ENCODE measurements at regions not wholly inside any gene's neighbourhood (a gene's known extent, or its start where the extent isn't known, plus 50 kb on each side); places are given as distances from the start of the nearest gene placed in this dataset.

DNA sequence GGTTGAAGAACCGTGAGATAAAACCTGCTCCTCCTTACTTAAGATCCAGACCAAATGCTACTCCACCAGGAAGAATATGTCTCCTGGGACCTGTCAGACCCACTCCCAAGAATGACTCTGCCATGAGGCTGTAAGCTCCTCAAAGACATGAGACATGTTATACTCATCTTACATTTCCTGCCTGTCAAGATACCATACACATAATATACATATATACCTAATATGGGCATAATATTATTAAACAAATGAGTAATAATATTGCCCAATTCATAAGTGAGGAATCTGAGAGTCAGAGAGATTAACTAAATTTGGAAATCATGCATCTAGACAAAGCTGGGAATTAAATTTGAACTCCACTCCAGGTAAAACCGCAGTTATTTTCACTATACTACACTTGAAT is 634.9 kb downstream of the LMO4 start:
- no peak overlapping the region for H3K9ac ChIP-seq (ENCODE audit: low read length)
- H3K27ac ChIP-seq (ENCODE audit: low read length), result no peak overlapping the region
- DNase-seq, result no peak
- no peaks in the 10 kb centered on the region for H3K4me1 ChIP-seq (ENCODE audit: low read length)
- no peaks in the 10 kb centered on the region for H3K79me2 ChIP-seq (ENCODE audit: low read length)
- H3K4me3 ChIP-seq (ENCODE audit: low read length), result no peak overlapping the region
- no peaks in the 10 kb centered on the region for H3K9me2 ChIP-seq (replicated peaks; ENCODE audit: insufficient read depth, low read length)
- no peaks in the 10 kb centered on the region for H3K27me3 ChIP-seq (replicated peaks; ENCODE audit: insufficient read depth, low read length)
- no peaks in the 10 kb centered on the region for H3K9me3 ChIP-seq (replicated peaks; ENCODE audit: insufficient read depth, low read length)
- H4K20me1 ChIP-seq (ENCODE audit: insufficient read depth, low read length), result no peaks in the 10 kb centered on the region
- H2AFZ ChIP-seq (ENCODE audit: low read length), result no peak overlapping the region
- H3K4me2 ChIP-seq (ENCODE audit: low read depth, low read length), result no peak overlapping the region
- no peaks in the 10 kb centered on the region for H3K36me3 ChIP-seq (replicated peaks; ENCODE audit: insufficient read depth, low read length)
- no peak for TF ChIP-seq EZH2phosphoT487 (IDR thresholded peaks at IDR 0.05; ENCODE audit: low read length)
- no peak for TF ChIP-seq EZH2 (optimal IDR thresholded peaks at IDR 0.05; ENCODE audit: low read depth, low read length)
- TF ChIP-seq, protein P1, sequence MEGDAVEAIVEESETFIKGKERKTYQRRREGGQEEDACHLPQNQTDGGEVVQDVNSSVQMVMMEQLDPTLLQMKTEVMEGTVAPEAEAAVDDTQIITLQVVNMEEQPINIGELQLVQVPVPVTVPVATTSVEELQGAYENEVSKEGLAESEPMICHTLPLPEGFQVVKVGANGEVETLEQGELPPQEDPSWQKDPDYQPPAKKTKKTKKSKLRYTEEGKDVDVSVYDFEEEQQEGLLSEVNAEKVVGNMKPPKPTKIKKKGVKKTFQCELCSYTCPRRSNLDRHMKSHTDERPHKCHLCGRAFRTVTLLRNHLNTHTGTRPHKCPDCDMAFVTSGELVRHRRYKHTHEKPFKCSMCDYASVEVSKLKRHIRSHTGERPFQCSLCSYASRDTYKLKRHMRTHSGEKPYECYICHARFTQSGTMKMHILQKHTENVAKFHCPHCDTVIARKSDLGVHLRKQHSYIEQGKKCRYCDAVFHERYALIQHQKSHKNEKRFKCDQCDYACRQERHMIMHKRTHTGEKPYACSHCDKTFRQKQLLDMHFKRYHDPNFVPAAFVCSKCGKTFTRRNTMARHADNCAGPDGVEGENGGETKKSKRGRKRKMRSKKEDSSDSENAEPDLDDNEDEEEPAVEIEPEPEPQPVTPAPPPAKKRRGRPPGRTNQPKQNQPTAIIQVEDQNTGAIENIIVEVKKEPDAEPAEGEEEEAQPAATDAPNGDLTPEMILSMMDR (IDR thresholded peaks at IDR 0.05; ENCODE audit: low read length), result no peak
- H3F3A ChIP-seq (ENCODE audit: insufficient read depth, low read length), result no peaks in the 10 kb centered on the region

DNA sequence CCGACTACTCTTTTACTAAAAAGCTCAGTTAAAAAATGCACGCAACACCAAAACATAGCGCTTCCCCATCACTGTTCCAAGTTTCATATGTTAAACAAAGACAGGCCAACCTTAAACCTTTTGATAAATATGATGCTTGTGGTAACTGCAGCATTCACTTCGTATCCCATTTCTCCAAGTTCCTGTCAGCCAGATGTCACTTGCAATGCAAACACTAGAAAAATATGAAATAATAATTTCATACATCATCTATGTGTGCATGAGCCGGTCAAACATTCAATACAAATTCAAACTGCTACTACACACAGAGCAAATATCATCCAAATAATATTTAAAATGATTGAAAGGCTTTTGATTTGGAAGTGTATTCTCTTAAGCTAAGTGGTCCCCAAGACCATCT is 636.5 kb downstream of the LMO4 start:
- Histone ChIP-seq H3K4me3 (ENCODE audit: low read length) (no peak overlapping the region), H3K9me3 (replicated peaks; ENCODE audit: insufficient read depth, low read length) (no peaks in the 10 kb centered on the region), H3K79me2 (ENCODE audit: low read length) (no peaks in the 10 kb centered on the region), H3K27me3 (replicated peaks; ENCODE audit: insufficient read depth, low read length) (no peaks in the 10 kb centered on the region), H3K9ac (ENCODE audit: low read length) (no peak overlapping the region), H3K36me3 (replicated peaks; ENCODE audit: insufficient read depth, low read length) (no peaks in the 10 kb centered on the region), H4K20me1 (ENCODE audit: insufficient read depth, low read length) (no peaks in the 10 kb centered on the region), H3K4me2 (ENCODE audit: low read depth, low read length) (no peak overlapping the region), H3K27ac (ENCODE audit: low read length) (no peak overlapping the region), H3F3A (ENCODE audit: insufficient read depth, low read length) (no peaks in the 10 kb centered on the region), H3K9me2 (replicated peaks; ENCODE audit: insufficient read depth, low read length) (peaks cover 3% of the 10 kb centered on the region; the same call in 1 of the 2 replicates), H3K4me1 (ENCODE audit: low read length) (no peaks in the 10 kb centered on the region), H2AFZ (ENCODE audit: low read length) (no peak overlapping the region)
- TF ChIP-seq, protein P1 (IDR thresholded peaks at IDR 0.05; ENCODE audit: low read length), result no peak
- TF ChIP-seq EZH2phosphoT487 (IDR thresholded peaks at IDR 0.05; ENCODE audit: low read length) (no peak), EZH2 (optimal IDR thresholded peaks at IDR 0.05; ENCODE audit: low read depth, low read length) (no peak)
- no peak for DNase-seq

DNA sequence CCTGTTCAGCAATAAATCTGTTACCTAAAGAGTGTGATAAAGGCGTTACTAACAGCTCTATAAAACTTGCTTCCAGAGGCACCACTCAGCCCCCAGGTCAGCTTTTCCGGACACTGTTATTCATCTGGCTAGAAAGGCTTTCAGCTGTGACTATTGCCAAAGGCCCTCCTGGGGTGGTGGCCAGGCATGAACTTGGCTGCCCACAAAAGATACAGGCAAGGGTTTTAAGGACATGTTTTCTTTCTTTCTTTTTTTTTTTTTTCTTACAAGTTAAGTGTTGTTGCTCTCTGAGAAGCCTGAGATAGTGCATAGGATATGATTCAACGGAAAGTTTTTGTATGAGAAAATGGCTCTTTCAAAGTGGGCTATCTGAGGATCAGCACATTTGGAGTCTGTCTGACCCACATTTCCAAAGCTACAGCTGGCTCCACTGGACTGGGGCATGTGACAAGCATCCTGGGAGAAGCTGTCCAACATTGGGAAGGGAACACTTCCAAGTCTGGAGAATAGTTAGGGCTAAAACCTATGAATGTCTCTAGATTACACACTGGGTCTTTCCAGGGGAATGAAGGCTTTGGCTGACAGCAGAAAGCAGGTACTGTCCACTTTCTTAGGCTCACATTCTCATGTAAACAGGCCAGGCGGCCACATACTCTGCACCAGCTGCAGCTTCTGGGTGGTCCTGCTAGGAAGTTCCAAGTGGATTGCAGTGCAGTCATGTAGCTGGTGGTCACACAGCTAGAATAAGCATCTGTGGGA is 639.7 kb downstream of the LMO4 start:
- Histone ChIP-seq H3K4me1 (ENCODE audit: low read length) (no peaks in the 10 kb centered on the region), H3K9me2 (replicated peaks; ENCODE audit: insufficient read depth, low read length) (peaks cover 3% of the 10 kb centered on the region; the same call in 1 of the 2 replicates), H3K36me3 (replicated peaks; ENCODE audit: insufficient read depth, low read length) (no peaks in the 10 kb centered on the region), H2AFZ (ENCODE audit: low read length) (no peak overlapping the region), H3K9ac (ENCODE audit: low read length) (no peak overlapping the region), H3F3A (ENCODE audit: insufficient read depth, low read length) (no peaks in the 10 kb centered on the region), H3K79me2 (ENCODE audit: low read length) (no peaks in the 10 kb centered on the region), H3K27me3 (replicated peaks; ENCODE audit: insufficient read depth, low read length) (no peaks in the 10 kb centered on the region), H3K4me3 (ENCODE audit: low read length) (no peak overlapping the region), H4K20me1 (ENCODE audit: insufficient read depth, low read length) (no peaks in the 10 kb centered on the region), H3K4me2 (ENCODE audit: low read depth, low read length) (no peak overlapping the region), H3K9me3 (replicated peaks; ENCODE audit: insufficient read depth, low read length) (no peaks in the 10 kb centered on the region), H3K27ac (ENCODE audit: low read length) (no peak overlapping the region)
- TF ChIP-seq EZH2phosphoT487 (IDR thresholded peaks at IDR 0.05; ENCODE audit: low read length), result no peak
- TF ChIP-seq, protein P1 (IDR thresholded peaks at IDR 0.05; ENCODE audit: low read length), result no peak
- TF ChIP-seq EZH2 (optimal IDR thresholded peaks at IDR 0.05; ENCODE audit: low read depth, low read length), result no peak
- no peak for DNase-seq
